GM18858 (cell line): ENCODE measurements at regions not wholly inside any gene's neighbourhood (a gene's known extent, or its start where the extent isn't known, plus 50 kb on each side); places are given as distances from the start of the nearest gene placed in this dataset.
"Not testable (repeated sequence)": the region's sequence is repeated elsewhere in the genome, so short reads cannot be mapped to it uniquely, and the experiment has no call there.

Source experiments
- ATAC-seq: cut with Tn5 transposase; IDR thresholded peaks from one replicate; pipeline ENCODE4 v1.9.1; 2021; ENCODE audit not compliant: unreplicated experiment

DNA sequence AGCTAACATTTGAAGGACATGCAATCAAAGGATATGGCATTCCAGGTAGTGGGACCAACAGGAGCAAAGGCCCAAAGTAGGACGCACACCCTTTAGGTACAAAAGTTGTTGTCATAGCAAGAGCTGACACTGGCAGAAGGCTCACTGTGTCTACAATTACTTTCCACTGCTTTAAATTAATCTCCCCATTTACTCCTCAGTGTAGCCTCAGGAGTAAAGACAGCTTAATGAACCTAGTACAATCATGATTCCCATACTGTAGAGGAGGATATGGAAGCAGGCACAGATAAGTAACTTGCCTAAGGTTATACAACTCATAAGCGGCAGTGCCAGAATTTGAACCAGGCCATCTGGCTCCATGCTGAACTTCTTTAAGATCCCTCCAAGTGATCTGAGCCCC is 212.9 kb upstream of the SFSWAP start:
- no peak for ATAC-seq

DNA sequence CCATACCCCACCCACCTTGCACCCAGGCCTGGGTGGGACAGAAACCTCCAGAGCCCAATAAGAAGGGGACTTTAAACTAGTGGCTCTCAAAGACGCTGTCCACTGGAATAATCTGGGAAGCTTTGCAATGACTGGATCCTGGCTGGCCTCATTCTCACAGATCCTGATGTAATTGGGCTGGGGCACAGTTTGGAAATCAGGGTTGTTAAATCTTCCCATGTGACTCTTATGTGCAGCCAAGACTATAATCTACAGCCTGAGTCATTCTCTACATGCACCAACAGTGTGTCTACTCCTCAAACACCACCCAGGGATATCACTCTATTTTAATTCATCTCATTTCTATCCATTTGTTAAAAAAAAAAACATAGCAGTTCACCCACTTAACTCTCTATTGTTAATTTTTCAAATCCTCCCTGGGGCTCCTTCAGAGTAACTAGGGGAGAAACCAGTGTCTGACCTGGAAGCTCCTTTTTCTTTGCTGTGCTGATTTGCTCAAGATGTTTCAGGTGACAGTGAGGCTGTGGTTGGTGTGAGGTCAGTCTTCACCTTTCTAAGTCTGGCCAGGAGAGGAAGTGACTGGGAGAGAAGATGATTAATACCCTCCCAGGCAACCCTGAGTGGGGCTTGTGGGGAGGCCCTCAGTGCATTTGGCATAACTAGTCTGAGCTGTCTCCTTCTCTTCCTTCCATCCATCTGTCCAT is 211.6 kb upstream of the SFSWAP start:
- no peak for ATAC-seq

DNA sequence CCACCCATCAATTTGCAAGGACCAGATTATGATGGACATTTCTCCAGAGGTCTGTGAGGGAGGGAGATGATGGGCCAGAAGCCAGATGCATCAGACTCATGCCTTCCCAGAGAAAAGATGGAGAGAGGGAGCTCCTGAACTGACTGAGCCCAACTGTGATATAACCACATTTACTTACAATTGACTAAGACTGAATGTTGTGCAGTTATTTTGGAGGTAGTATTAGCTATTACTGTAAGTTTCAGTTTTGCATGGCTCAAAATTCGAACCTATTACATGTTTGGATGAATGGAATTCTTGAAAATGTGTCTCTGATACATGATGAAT is 211.1 kb upstream of the SFSWAP start:
- no peak for ATAC-seq

DNA sequence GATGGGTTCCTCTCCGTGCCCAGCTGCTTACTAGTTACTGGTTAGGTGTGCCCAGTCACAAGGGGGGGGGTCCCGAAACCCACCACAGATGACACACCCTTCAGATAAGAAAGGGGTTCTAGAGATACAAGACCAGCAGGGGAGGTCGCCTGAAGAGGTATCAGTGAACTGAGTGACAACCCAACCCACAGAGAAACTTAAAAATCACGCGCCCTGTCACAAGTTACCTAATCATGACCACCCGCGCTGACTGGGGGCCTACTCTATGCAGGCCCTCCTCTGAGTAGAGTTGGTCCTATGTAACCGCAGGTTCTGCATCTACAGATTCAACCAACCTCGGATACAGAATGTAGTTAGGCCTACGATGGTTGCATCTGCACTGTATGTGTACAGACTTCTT is 210.3 kb upstream of the SFSWAP start:
- ATAC-seq, result no peak

DNA sequence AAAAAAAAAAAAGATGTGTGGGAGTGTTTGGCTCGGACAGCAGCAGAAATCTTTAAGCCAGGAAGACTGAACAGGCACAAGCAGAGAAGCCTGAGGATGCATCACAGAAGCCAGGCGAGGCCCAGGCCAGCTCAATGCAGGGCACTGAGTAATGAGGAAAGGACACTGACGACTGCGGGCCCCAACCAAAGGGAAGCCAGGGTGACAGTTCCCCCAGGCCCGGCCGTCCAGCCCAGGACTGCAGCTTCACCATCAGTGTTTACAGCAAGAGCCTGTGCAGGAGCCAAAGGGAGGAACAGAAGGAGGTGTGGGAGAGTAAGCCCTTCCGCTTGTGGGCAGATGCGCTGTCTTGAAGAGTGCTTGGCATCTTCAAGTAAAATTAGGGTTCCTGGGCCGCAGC is 205.3 kb upstream of the SFSWAP start:
- ATAC-seq, result no peak

DNA sequence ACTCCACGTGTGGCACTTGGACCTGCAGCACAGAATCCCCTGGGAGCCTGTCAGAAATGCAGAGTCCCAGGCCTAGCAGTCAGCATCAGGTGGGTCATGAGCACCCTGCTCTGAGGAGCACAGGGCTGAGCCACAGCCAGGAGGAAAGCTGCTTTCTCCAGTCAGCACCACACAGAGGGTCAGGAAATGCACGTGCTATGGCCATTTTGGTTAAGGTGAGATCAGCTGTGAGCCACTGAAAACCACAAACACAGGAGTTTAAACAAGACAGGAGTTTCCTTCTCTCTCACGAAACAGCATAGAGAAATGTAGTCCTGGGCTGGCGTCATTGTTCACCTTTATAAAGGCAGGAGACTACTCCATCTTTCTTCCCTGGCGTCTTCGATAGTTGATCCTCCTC is 204.5 kb upstream of the SFSWAP start:
- ATAC-seq, result no peak

DNA sequence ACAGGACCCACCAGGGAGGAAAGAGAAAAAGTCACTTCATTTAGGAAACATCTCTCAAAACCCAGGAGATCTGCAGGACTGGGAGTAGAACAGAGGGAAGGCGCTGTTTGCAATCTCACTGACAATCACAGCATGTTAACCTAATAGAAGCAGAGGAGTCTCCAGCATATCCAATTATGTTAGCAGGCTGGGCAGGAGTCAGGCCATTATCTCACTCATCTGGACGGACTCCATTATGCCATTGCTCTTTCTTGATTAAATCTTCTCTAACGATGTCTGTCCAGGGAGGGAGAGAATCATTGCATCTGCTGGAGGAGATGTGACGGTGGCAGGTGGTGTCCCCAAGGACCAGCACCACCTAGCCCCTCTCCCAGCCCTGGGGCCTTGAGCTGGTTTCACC is 203.8 kb upstream of the SFSWAP start:
- no peak for ATAC-seq

DNA sequence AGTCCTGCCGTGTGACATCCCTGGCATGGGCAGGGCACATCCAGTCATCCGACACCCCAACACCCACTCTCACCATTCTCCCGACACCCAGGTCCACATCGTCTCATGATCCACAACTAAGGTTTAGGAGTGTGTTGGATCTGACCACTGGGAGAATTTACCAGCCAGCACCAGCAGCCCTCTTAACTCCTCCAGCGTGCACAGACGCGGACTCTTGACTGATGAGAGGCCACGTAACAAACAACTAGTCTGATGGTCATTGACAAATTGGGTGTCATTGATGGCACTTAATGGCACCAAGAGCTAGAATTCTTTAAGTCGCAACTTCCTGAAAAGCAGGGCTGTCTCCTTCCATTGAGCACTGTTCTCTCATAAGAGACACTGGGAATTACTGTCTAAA is 203.0 kb upstream of the SFSWAP start:
- ATAC-seq, result no peak

DNA sequence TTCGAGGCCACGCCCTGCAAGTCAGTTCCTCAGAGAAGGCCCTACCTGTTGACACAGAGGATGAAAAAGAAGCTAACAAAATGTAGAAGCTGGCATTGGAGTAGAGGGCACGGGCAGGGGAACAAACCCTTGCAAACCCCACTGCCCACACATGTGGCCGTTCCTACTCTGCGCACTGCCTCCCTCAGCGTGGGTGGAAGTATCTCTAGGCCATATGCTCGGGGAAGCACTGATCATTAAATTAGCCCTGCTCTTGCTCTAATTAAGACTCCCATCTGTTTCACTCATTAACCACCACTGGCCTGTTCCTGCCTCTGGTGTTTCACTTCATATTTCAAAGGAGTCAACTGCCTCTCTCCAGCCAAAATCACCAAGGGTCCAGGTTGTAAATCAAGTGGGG is 201.2 kb upstream of the SFSWAP start:
- no peak for ATAC-seq

DNA sequence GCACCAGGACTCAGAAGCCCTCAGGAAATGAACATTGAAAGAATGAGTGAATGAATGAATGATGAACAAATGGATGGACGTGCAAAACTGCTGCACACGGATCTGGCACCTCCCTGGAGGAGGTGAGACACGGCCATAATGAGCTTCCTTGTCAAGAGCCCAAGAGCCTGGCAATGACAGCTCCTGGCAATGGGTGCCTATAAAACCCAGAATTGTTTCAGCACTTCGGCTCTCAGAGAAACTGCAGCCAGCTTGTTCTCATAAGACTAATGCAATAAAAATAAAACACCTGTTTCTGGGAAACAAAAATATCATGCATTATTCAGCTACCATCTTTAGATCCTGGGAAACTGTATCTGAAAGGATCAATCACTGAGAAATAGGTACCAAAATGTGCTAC is 200.5 kb upstream of the SFSWAP start:
- ATAC-seq, result no peak

DNA sequence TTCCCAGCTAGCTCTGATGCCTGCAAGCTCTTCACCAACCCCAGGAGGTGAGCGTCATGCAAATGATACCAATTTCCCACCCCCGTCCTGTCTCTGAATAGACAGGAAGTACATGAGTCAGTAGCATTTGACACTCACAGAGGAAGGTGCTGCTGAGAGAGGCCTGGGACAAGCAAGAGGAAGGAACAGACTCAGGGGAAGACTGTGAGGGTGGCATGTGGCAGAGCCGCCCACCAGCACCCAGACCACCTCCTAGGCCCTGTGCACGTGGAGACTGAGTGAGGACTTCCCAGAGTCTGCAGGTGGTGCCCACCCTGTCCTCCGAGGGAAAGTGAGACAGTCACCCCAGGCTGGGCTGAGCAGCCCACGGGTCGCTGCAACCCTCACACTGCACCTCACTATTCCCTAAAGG is 199.5 kb upstream of the SFSWAP start:
- peak; percentile 97 for ATAC-seq

DNA sequence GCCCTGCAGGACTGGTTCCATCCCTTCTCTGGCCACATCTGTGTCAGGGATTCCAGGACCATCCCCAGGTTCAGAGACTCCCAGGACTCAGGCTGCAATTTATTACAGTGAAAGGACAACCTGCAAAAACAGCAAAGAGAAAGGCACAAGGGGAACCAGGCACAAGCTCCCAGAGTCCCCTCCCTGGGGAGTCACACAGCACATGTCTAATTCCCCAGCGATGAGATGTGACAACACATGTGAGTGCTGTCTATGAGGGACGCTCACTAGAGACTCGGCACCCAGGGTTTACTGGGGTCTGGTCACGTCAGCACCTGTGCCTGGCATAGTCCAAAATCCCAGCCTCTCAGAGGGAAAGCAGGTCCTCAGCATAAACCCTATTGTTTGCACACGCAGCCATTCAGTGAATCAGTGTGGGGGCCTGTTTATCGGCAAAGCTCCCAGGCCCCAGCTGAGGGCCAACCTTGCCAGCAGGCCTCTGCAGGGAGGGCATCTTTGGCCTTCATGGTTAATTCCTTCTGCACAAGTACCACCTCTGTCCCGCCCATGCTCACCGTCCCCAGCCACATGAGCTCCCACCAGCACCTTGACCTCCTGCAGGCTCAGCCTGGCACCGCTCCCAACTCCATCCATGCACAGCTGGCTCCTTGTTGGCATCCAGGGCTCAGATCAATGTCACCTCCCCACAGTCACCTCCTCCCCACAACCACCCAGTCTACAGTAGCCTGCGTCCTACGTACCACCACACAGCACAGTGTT is 198.9 kb upstream of the SFSWAP start:
- peak; percentile 27 for ATAC-seq

DNA sequence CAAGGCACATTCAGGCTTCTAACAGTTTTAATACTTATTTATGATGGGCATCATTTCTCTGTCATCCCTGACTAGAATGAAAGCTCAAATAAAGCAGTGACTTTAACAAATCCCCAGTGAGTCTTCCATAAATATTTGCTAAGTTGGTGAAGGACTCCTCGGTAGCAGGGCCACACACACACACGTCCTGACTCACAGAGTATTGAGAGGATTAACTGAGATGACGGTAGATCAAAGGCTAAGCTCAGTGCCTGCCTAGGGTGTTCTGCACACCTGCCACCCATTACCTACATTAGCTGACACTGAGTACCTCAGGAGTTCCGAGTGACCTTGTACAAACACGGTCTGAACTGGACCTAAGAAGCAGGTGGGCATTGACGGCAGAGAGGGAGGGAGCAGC is 197.3 kb upstream of the SFSWAP start:
- no peak for ATAC-seq

DNA sequence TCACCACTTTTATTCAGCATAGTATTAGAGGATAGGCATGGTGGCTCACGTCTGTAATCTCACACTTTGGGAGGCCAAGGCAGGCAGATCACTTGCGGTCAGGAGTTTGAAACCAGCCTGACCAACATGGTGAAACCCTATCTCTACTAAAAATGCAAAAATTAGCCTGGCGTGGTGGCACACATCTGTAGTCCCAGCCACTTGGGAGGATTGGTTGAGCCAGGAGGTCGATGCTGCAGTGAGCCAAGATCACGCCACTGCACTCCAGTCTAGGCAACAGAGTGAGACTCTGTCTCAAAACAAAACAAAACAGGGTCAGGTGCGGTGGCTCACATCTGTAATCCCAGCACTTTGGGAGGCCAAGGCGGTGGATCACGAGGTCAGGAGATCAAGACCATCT is 190.3 kb upstream of the SFSWAP start:
- not testable (repeated sequence) for ATAC-seq

DNA sequence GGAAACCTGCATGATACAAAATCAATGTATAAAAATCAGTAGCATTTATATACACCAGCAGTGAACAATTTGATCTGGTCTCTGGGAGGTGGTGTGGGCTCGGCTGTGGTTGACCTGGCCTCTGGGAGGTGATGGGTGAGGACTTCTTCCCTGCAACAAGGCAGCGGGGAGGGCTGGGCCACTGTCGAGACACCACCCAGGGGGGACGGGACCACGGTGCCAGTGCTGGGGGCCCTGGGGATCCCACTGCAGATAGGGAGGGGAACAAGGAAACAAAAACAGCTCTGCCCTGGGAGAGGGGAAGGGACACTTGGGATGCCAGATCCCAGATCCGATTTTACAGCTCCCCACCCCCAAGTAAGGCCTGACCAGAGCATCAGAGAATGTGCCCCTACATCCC is 189.6 kb upstream of the SFSWAP start:
- ATAC-seq, result no peak

DNA sequence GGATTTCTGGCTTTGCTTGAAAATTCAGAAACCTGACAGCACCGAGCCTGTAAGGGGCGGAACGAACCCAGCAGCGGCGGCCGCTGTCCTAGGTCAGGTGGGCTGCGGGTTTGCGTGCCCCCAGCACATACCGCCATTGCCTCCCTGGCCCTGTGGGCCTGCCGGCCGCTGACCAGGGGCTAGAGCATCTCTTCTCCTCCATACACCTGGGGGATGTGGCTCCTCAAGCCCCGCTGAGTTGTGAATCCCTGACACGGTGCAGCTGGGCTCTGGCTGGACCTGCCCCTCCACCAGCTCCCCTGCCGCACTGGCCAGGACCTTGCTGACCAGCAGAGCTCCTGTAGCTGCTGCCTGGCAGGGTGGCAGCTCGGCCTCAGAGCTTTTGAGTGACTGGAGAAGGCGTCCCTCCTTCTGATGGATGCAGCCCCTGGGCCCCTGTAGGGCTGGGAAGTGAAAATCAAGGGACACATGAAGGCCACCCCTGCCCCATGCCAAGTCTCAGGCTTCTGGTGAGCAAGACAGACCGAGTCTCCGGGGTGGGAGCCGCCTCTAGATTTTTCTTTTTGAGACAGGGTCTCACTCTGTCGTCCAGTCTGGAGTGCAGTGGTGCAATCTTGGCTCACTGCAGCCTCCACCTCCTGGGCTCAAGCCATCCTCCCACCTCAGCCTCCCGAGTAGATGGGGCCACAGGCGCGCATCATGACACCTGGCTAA is 184.9 kb upstream of the SFSWAP start:
- no peak for ATAC-seq

DNA sequence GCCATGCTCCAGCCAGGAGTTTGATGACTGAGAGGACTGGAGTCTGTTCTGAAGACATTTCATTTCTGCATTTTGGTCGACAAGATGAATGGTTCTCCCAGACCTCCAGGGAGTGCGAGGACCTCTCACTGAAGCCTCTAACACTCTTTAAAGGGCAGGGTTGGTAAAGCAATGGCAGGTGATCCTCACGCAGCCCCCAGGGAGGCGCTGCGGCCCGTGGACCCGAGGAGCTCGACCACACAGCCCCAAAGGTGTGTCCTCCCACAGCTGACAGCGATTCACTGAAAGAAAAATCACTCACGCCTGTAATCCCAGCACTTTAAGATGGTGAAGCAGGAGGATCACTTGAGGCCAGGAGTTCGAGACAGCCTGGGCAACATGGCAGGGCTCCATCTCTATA is 183.8 kb upstream of the SFSWAP start:
- ATAC-seq, result no peak

DNA sequence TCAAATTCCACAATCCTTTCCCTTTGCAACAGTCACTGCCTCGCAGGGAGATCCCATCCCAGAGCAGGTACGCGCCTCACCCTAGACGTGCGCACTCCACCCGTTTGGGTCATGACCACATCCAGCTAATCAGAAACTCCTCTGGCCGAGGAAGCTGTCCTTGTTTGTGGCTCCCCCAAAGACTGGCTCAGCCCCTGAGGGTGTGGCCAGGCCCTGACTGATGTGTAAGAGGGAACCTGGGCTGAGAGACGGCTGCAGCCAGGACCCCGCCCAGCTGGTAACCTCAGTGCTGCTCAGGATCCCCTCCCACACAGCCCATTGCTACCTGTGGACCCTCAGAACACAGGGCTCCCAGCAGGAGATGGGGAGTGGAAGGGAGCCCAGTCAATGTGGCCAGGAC is 183.2 kb upstream of the SFSWAP start:
- no peak for ATAC-seq

DNA sequence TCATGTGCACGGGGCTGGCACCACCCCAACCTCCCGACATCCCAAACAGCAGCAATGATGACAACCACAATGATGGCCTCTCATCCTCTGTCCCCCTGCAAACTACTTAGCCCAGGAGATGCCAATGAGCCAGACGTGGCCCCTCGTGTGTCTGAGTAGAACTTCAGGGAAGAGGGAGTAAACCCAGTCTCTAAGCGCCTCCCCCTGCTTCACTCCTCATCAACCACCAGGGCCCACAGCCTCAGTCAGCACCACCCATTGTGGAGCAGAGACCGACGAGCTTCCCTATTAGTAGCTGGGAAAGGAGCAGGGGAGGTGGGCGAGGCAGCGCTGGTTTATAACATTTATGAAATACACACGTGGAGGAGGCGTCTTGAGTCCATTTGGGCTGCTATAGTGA is 182.7 kb upstream of the SFSWAP start:
- no peak for ATAC-seq

DNA sequence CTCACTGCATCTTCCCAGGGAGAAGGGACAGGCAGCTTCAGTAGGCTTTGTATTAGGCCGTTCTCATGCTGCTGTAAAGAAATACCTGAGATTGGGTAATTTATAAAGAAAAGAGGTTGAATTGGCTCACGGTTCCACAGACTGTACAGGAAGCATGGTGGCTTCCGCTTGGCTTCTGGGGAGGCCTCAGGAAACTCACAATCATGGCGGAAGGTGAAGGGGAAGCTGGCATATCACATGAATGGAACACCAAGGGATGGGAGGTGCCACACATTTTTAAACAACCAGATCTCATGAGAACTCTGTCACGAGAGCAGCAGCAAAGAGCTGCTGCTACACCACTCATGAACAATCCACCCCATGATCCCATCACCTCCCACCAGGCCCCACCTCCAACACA is 182.2 kb upstream of the SFSWAP start:
- no peak for ATAC-seq

DNA sequence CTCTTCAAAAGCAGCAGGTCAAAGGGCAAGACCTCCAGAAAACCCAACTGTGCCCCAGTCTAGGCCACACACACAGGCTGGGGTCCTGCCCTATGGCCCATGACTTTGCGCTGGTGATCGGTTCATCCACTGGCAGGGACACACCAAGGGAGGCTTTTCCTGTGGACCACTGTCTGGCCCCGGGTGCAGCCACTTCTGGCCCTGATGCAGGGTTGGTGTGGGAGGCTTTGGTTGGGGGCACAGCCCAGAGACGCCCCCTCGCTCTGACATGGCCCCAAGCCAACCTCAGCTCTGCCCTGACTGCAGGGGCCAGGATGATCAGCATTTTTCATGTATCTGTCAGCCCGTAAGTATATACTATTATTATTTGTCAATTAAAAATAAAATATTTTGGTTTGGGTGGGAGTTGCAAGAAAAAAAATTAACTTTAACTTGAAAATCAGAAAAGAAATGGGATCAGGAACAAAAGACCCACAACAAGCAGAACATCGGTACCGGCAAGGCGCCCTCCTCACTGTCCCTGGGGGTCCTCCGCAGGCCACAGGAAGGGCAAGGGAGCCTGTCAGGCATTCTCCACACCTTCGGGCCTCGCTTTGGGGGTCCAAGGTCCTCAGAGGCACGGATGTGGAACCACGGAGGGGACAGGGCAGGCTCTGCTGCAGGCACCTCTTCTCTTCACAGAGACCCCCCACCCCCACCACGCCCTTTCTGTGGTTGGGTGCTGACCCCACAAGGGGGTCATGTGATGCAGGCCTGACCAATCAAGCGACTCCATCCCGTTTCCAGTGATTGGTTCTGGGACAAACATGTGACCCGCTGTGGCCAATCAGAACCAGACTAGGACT is 181.5 kb upstream of the SFSWAP start:
- no peak for ATAC-seq

DNA sequence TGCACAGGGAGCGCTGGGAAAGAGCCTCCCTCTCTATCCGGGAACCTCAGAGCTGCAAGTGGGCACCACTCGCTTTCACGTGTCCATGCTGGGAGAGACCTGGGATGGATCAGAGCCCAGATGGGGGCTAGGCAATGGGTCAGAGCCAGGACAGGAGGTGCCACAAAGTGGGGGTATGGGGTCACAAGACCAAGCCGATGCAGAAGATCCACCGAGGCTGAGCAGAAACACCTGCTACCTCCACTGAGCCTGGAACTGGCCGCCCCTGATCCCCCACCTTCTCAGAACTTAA is 180.9 kb upstream of the SFSWAP start:
- no peak for ATAC-seq
